C4-2B (cell line): ENCODE measurements at regions not wholly inside any gene's neighbourhood (a gene's known extent, or its start where the extent isn't known, plus 50 kb on each side); places are given as distances from the start of the nearest gene placed in this dataset.

ENCODE experiments used
- ZFX ChIP-seq: fragments of 450-650 bp; IDR thresholded peaks from 2 replicates; pipeline ENCODE4 v1.6.1; 2017
- TF ChIP-seq, protein P1 (sequence below): fragments of 450-650 bp; conservative IDR thresholded peaks from 2 replicates; pipeline ENCODE4 v1.5.1; 2017; ENCODE audit warnings: mild to moderate bottlenecking

GRCh38 chr13:90576067-90576466, 771.4 kb upstream of the MIR17HG start:
- TF ChIP-seq, protein P1, sequence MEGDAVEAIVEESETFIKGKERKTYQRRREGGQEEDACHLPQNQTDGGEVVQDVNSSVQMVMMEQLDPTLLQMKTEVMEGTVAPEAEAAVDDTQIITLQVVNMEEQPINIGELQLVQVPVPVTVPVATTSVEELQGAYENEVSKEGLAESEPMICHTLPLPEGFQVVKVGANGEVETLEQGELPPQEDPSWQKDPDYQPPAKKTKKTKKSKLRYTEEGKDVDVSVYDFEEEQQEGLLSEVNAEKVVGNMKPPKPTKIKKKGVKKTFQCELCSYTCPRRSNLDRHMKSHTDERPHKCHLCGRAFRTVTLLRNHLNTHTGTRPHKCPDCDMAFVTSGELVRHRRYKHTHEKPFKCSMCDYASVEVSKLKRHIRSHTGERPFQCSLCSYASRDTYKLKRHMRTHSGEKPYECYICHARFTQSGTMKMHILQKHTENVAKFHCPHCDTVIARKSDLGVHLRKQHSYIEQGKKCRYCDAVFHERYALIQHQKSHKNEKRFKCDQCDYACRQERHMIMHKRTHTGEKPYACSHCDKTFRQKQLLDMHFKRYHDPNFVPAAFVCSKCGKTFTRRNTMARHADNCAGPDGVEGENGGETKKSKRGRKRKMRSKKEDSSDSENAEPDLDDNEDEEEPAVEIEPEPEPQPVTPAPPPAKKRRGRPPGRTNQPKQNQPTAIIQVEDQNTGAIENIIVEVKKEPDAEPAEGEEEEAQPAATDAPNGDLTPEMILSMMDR = no peak
- no peak for TF ChIP-seq ZFX
